RWPE2 (cell line): ENCODE measurements at regions not wholly inside any gene's neighbourhood (a gene's known extent, or its start where the extent isn't known, plus 50 kb on each side); places are given as distances from the start of the nearest gene placed in this dataset.

Experiments used
- ATAC-seq: fragments of 200-7000 bp; cut with Tn5 transposase; 3 replicates; pipeline ENCODE4 v1.9.1; 2021; ENCODE audit warnings: low read depth
- DNase-seq: peaks from one replicate; pipeline ENCODE4 v3.0.0-alpha.2; 2020; ENCODE audit warnings: low spot score
- H3K27ac ChIP-seq: fragments of 450-650 bp; 2 replicates; pipeline ENCODE4 v1.5.1; 2017; ENCODE audit warnings: mild to moderate bottlenecking; ENCODE audit not compliant: poor library complexity, severe bottlenecking
- H3K27me3 ChIP-seq: fragments of 250-450 bp; sonication (Bioruptor Pico); 2 replicates; pipeline ENCODE4 v1.5.1; 2021; ENCODE audit warnings: mild to moderate bottlenecking, moderate library complexity; ENCODE audit not compliant: insufficient read depth, poor library complexity, severe bottlenecking
- H3K36me3 ChIP-seq: fragments of 250-450 bp; sonication (Bioruptor Pico); 2 replicates; pipeline ENCODE4 v1.5.1; 2020; ENCODE audit warnings: low read depth, mild to moderate bottlenecking, moderate library complexity
- H3K4me1 ChIP-seq: fragments of 250-450 bp; sonication (Bioruptor Pico); 2 replicates; pipeline ENCODE4 v1.5.1; 2021; ENCODE audit warnings: mild to moderate bottlenecking, moderate library complexity; ENCODE audit not compliant: insufficient read depth, poor library complexity, severe bottlenecking
- H3K4me3 ChIP-seq: fragments of 250-450 bp; sonication (Bioruptor Pico); 2 replicates; pipeline ENCODE4 v1.5.1; 2021; ENCODE audit warnings: mild to moderate bottlenecking, moderate library complexity; ENCODE audit not compliant: severe bottlenecking
- H3K9me3 ChIP-seq: fragments of 250-450 bp; sonication (Bioruptor Pico); 2 replicates; pipeline ENCODE4 v1.5.1; 2021; ENCODE audit warnings: mild to moderate bottlenecking, moderate library complexity; ENCODE audit not compliant: severe bottlenecking
- TF ChIP-seq, protein P1 (sequence below): fragments of 450-650 bp; IDR thresholded peaks from one replicate; pipeline ENCODE4 v1.5.1; 2017; ENCODE audit warnings: mild to moderate bottlenecking, moderate library complexity; ENCODE audit not compliant: poor library complexity, severe bottlenecking

DNA sequence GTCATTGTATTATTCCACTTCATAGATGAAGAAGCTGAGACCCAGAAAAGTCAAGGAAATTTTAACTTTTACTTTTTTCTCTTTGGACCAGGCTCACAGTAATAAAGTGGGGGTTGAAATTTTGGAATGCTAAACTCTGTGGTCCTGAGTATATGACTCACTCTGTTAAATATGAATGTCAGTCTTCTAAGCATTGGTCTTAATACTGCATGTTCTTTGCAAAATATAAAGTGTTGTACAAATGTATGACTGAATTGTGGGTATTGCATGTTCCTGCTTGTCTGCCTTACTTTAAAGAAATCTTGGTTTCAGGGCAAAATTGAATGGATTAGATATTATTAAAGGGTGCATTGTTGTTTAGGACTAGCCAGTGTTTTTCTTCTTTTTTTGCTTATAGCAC is 950.8 kb upstream of the GOT2 start:
- DNase-seq (no peak), ATAC-seq (peak; percentile 87)
- TF ChIP-seq, protein P1, sequence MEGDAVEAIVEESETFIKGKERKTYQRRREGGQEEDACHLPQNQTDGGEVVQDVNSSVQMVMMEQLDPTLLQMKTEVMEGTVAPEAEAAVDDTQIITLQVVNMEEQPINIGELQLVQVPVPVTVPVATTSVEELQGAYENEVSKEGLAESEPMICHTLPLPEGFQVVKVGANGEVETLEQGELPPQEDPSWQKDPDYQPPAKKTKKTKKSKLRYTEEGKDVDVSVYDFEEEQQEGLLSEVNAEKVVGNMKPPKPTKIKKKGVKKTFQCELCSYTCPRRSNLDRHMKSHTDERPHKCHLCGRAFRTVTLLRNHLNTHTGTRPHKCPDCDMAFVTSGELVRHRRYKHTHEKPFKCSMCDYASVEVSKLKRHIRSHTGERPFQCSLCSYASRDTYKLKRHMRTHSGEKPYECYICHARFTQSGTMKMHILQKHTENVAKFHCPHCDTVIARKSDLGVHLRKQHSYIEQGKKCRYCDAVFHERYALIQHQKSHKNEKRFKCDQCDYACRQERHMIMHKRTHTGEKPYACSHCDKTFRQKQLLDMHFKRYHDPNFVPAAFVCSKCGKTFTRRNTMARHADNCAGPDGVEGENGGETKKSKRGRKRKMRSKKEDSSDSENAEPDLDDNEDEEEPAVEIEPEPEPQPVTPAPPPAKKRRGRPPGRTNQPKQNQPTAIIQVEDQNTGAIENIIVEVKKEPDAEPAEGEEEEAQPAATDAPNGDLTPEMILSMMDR = no peak
- H3K27me3 ChIP-seq = no peaks in the 10 kb centered on the region
- H3K4me1 ChIP-seq = peaks cover 14% of the 10 kb centered on the region
- H3K4me3 ChIP-seq = no peak overlapping the region
- H3K9me3 ChIP-seq = peaks cover 8% of the 10 kb centered on the region
- no peaks in the 10 kb centered on the region for H3K36me3 ChIP-seq
- H3K27ac ChIP-seq = peak overlapping the region; percentile 77

DNA sequence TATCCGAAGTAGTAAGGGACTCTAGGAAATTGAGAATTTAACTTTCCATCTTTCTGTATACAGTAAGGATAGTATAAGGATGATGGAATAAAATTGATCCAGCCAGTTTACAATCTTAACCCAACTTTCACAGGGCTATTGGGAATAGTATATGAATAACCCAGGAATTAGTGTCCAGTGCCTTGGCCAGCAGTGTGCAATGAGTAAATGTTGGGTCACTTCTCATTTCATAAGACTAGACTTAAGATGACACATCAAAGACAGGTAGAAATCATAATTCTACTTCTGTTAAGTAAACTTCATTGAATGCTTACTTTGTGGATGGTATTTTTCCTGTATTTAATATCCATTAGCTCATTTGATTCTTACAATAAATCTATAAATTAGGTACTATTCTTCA is 949.6 kb upstream of the GOT2 start:
- Histone ChIP-seq H3K4me1 (peaks cover 14% of the 10 kb centered on the region), H3K27me3 (no peaks in the 10 kb centered on the region), H3K4me3 (no peak overlapping the region), H3K36me3 (no peaks in the 10 kb centered on the region), H3K27ac (peak overlapping the region; percentile 77), H3K9me3 (peaks cover 8% of the 10 kb centered on the region)
- DNase-seq (no peak), ATAC-seq (peak; percentile 73)
- TF ChIP-seq, protein P1 = no peak

DNA sequence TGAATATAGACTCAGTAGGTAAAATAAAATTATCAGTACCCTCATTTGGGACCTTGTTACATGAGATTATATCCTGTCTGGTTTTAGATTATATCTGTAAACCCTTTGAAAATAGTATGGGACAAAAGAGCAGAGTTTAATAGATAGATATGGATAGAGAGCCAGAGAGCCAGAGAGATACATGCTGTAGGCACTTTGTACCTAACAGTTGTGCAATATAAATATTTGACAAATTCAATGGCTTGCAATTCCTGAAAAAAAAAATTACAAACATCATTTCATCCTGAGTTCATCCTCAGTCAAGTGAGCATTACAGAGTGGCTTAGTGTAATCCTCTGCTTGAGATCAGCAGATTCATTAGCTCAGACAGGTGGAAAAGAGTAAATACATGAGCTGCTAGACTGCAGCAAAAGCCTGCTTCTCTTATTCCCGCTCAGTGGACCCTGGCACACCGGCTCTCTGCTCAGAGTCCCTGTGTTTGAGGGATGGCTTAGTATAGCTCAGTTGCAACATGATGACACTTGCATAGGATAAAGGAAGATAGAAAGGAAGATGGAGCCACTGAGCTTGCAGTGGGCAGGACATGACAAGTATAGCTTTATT is 931.6 kb upstream of the GOT2 start:
- TF ChIP-seq, protein P1 = no peak

DNA sequence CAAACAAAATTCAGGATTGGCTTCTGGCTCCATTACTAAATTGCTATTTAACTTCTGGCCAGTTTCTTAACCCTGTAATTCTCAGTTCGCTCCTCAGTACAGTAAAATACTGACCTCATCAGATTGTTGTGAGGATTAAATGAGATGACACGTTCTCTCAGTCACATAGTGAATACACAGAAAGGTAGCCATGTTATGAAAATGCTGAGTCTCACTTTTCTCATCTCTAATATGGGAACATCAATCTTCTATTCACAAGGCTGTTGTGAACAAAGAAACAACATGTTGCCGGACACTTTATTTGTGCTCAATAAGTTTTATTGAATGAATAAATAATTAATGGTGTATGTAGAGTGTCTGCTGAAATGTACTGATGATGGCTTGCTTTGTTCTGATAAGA is 924.5 kb upstream of the GOT2 start:
- Histone ChIP-seq H3K27me3 (no peaks in the 10 kb centered on the region), H3K4me3 (no peak overlapping the region), H3K9me3 (no peaks in the 10 kb centered on the region), H3K36me3 (no peaks in the 10 kb centered on the region), H3K4me1 (no peaks in the 10 kb centered on the region), H3K27ac (no peak overlapping the region)
- TF ChIP-seq, protein P1 = no peak
- ATAC-seq (no peak), DNase-seq (no peak)

More for the DNA sequence above, 931.6 kb upstream of the GOT2 start:
- H3K36me3 ChIP-seq = no peaks in the 10 kb centered on the region
- DNase-seq (no peak), ATAC-seq (no peak)
- no peaks in the 10 kb centered on the region for H3K27me3 ChIP-seq
- no peaks in the 10 kb centered on the region for H3K4me1 ChIP-seq
- no peaks in the 10 kb centered on the region for H3K9me3 ChIP-seq
- H3K4me3 ChIP-seq = no peak overlapping the region
- H3K27ac ChIP-seq = no peak overlapping the region

DNA sequence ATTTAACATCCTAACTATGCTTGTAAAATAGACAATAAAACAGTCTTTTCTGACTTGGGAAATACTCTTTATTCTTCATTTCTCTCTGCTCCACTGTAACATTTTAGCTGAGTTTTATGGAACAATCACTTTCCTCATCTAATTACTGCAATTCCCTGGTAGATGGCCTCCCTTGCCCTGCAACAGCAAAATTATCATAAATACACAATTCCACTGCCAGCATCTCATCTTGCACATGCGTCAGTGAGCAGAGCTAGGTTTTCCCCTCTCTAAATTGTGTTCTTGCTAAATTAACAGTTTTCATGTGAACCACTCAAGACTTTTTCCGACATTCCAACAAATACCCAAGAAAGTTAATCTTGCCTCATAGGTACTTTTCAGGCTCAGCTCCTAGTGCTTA is 920.9 kb upstream of the GOT2 start:
- Histone ChIP-seq H3K4me1 (no peaks in the 10 kb centered on the region), H3K27ac (no peak overlapping the region), H3K27me3 (no peaks in the 10 kb centered on the region), H3K9me3 (no peaks in the 10 kb centered on the region), H3K36me3 (no peaks in the 10 kb centered on the region), H3K4me3 (no peak overlapping the region)
- ATAC-seq = no peak
- DNase-seq = no peak
- TF ChIP-seq, protein P1 = no peak
